Frontal cortex (tissue), 4 donors: ENCODE measurements at regions not wholly inside any gene's neighbourhood (a gene's known extent, or its start where the extent isn't known, plus 50 kb on each side); places are given as distances from the start of the nearest gene placed in this dataset. TPM values are rescaled to one million over a fixed set of nuclear protein-coding genes. Genes with fewer than 3 reads are reported as not detected.
"Not testable (repeated sequence)": the region's sequence is repeated elsewhere in the genome, so short reads cannot be mapped to it uniquely, and the experiment has no call there.

ENCODE experiments used
- DNase-seq, 2 donors: peaks; one replicate each; pipeline ENCODE4 v3.0.0; 2012; ENCODE audit warnings: low spot score in 2 of 2
- FAIRE-seq: peaks from 2 replicates; lab custom pipeline; 2012; peaks lifted over from hg19 to GRCh38; lab: Jason Lieb, UNC
- small RNA-seq: library from RNA; depleted of rRNA; stranded (forward); fragments of <200 nt; gene quantifications from one replicate; pipeline ENCODE3, GENCODE V24; 2014
- donor health status: control.
- donor health status: control.
- donor health status: control.

GRCh38 chr14:89480278-89480677 is 63.2 kb upstream of the FOXN3 start:
- DNase-seq (no peak), FAIRE-seq (no peak)

GRCh38 chr14:89479802-89480201 is 62.8 kb upstream of the FOXN3 start:
- DNase-seq (no peak), FAIRE-seq (no peak)

GRCh38 chr14:89477391-89477790 is 60.4 kb upstream of the FOXN3 start:
- no peak for FAIRE-seq
- no peak for DNase-seq

- no peak for DNase-seq
- no peak for FAIRE-seq
Observed at GRCh38 chr14:89476354-89476896, 59.4 kb upstream of the FOXN3 start.

- DNase-seq (no peak), FAIRE-seq (no peak)
Observed at GRCh38 chr14:89474464-89474863, 57.4 kb upstream of the FOXN3 start.

GRCh38 chr14:89473989-89474388 is 57.0 kb upstream of the FOXN3 start:
- no peak for DNase-seq
- FAIRE-seq = no peak

- FAIRE-seq (no peak), DNase-seq (no peak)
Observed at GRCh38 chr14:89473569-89473968, 56.5 kb upstream of the FOXN3 start.

GRCh38 chr14:89470401-89470800 is 53.4 kb upstream of the FOXN3 start:
- FAIRE-seq = no peak
- no peak for DNase-seq

- FAIRE-seq = no peak
- peak in 1 of 2 donors; percentile 29 for DNase-seq
Observed at GRCh38 chr14:89469210-89470198, 52.5 kb upstream of the FOXN3 start.

GRCh38 chr14:89468566-89468965 is 51.5 kb upstream of the FOXN3 start:
- FAIRE-seq (no peak), DNase-seq (no peak)

GRCh38 chr14:89468030-89468429 is 51.0 kb upstream of the FOXN3 start:
- DNase-seq, FAIRE-seq: not testable (repeated sequence)

GRCh38 chr14:89466944-89467343 is 49.9 kb upstream of the FOXN3 start:
- FAIRE-seq (no peak), DNase-seq (no peak)

Small RNAs in the stretch of these regions (small RNA-seq; reads per million reads assigned to genes)
- gene RF00019 (not detected), gene RN7SKP107 (not detected)
